Esophagus muscularis mucosa (tissue), 4 donors: ENCODE measurements at regions not wholly inside any gene's neighbourhood (a gene's known extent, or its start where the extent isn't known, plus 50 kb on each side); places are given as distances from the start of the nearest gene placed in this dataset.

Experiments
- DNase-seq: peaks from one replicate; pipeline ENCODE4 v3.0.0-alpha.2; 2017; ENCODE audit errors: extremely low spot score
- H3K27ac ChIP-seq, 4 donors: fragments of 200-600 bp; sonication (generic); replicated peaks in 1 of 4; 1 replicate in 3 of 4; 2 replicates in 1 of 4; pipeline ENCODE4 v1.5.1; 2016 to 2019; ENCODE audit warnings: mild to moderate bottlenecking in 1 of 4
- H3K27me3 ChIP-seq, 4 donors: fragments of 200-600 bp; sonication (generic); one replicate each; pipeline versions ENCODE4 v1.5.1 to v1.6.0; 2016 to 2019
- H3K36me3 ChIP-seq, 4 donors: fragments of 200-600 bp; sonication (generic); one replicate each; pipeline ENCODE4 v1.5.1; 2016 to 2019
- H3K4me1 ChIP-seq, 4 donors: fragments of 200-600 bp; sonication (generic); one replicate each; pipeline ENCODE4 v1.5.1; 2016 to 2019
- H3K4me3 ChIP-seq, 4 donors: fragments of 200-600 bp; sonication (generic); 1 replicate in 2 of 4; 2 replicates in 2 of 4; pipeline ENCODE4 v1.5.1; 2016 to 2019; ENCODE audit warnings: mild to moderate bottlenecking in 4 of 4, moderate library complexity in 1 of 4
- H3K9me3 ChIP-seq, 4 donors: fragments of 200-600 bp; sonication (generic); 1 replicate in 3 of 4; 2 replicates in 1 of 4; pipeline ENCODE4 v1.5.1; 2016 to 2019
- EP300 ChIP-seq: sonication (generic); formaldehyde crosslinking; IDR thresholded peaks from one replicate; pipeline ENCODE4 v1.6.1; 2017; ENCODE audit warnings: antibody characterized with exemption
- POLR2A ChIP-seq: fragments of 450-650 bp; IDR thresholded peaks from one replicate; pipeline ENCODE4 v1.6.1; 2017; ENCODE audit warnings: antibody characterized with exemption, moderate library complexity, mild to moderate bottlenecking, low read depth
- POLR2AphosphoS5 ChIP-seq, 2 donors: sonication (generic); formaldehyde crosslinking; IDR thresholded peaks; one replicate each; pipeline ENCODE4 v1.6.1; 2017; ENCODE audit warnings: antibody characterized with exemption in 2 of 2
- WGBS: methylation state at CpG from one replicate; pipeline ENCODE4 v1.1.5; 2018; 5-methylcytosine and 5-hydroxymethylcytosine counted together
- intact Hi-C: fragments of 100-400 bp; cut with DNase I; formaldehyde crosslinking; loops from one replicate; pipeline ENCODE4 v1.15.1; 2023
- TF ChIP-seq, protein P1 (sequence below), 3 experiments: fragments of 200-600 bp in 2 of 3; fragments of 450-650 bp in 1 of 3; sonication (generic) in 2 of 3; IDR thresholded peaks; one replicate each; pipeline ENCODE4 v1.5.1; 2017 to 2019; ENCODE audit warnings: antibody characterized with exemption in 3 of 3, mild to moderate bottlenecking in 2 of 3, moderate library complexity in 1 of 3

GRCh38 chr7:24024276-24025068 is 259.5 kb upstream of the NPY start:
- intact Hi-C loops = no loop called here
- no peaks in the 10 kb centered on the region for H3K4me1 ChIP-seq
- 52% methylated on average over 6 of the region's 6 CpGs for WGBS
- H3K4me3 ChIP-seq = no peak overlapping the region
- no peaks in the 10 kb centered on the region for H3K27me3 ChIP-seq
- no peak for DNase-seq
- TF ChIP-seq, protein P1, sequence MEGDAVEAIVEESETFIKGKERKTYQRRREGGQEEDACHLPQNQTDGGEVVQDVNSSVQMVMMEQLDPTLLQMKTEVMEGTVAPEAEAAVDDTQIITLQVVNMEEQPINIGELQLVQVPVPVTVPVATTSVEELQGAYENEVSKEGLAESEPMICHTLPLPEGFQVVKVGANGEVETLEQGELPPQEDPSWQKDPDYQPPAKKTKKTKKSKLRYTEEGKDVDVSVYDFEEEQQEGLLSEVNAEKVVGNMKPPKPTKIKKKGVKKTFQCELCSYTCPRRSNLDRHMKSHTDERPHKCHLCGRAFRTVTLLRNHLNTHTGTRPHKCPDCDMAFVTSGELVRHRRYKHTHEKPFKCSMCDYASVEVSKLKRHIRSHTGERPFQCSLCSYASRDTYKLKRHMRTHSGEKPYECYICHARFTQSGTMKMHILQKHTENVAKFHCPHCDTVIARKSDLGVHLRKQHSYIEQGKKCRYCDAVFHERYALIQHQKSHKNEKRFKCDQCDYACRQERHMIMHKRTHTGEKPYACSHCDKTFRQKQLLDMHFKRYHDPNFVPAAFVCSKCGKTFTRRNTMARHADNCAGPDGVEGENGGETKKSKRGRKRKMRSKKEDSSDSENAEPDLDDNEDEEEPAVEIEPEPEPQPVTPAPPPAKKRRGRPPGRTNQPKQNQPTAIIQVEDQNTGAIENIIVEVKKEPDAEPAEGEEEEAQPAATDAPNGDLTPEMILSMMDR (IDR thresholded peaks at IDR 0.05) = no peak
- TF ChIP-seq POLR2AphosphoS5 (IDR thresholded peaks at IDR 0.05) (no peak), EP300 (no peak), POLR2A (no peak)
- H3K27ac ChIP-seq = no peak overlapping the region
- H3K36me3 ChIP-seq = no peaks in the 10 kb centered on the region
- no peaks in the 10 kb centered on the region for H3K9me3 ChIP-seq

- 40% methylated on average over 2 of the region's 2 CpGs for WGBS
- intact Hi-C loops = no loop called here
- H3K4me3 ChIP-seq = no peak overlapping the region
- TF ChIP-seq, protein P1 (IDR thresholded peaks at IDR 0.05) = no peak
- TF ChIP-seq POLR2AphosphoS5 (IDR thresholded peaks at IDR 0.05) (no peak), POLR2A (no peak), EP300 (no peak)
- no peaks in the 10 kb centered on the region for H3K36me3 ChIP-seq
- H3K27ac ChIP-seq = no peak overlapping the region
- DNase-seq = no peak
- H3K27me3 ChIP-seq = no peaks in the 10 kb centered on the region
- H3K9me3 ChIP-seq = no peaks in the 10 kb centered on the region
- no peaks in the 10 kb centered on the region for H3K4me1 ChIP-seq
Measured at GRCh38 chr7:24025094-24025493, 258.9 kb upstream of the NPY start.

DNA sequence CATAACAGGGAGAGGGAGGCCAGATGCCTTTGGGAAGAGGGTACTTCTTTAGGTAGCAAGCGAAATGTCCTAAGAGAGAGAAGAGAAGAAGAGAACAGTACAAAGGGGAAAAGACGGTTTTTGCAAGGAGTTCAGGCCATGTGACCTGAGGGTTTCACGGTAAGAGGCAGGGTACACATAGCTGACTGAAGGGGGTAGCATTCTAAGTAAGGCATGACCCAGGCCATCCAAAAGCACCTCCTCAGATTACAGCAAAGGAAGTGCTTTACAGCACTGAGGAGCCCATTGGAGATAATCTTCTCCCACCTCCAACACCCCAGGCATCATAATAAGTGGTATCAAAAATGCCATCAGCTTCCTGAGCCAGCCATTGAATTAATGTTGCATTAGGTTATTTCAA is 258.2 kb upstream of the NPY start:
- Histone ChIP-seq H3K4me1 (no peaks in the 10 kb centered on the region), H3K4me3 (no peak overlapping the region), H3K36me3 (no peaks in the 10 kb centered on the region), H3K27me3 (no peaks in the 10 kb centered on the region), H3K9me3 (no peaks in the 10 kb centered on the region), H3K27ac (no peak overlapping the region)
- DNase-seq = no peak
- WGBS = 87% methylated on average over 3 of the region's 3 CpGs
- intact Hi-C loops = no loop called here
- TF ChIP-seq POLR2AphosphoS5 (IDR thresholded peaks at IDR 0.05) = no peak
- TF ChIP-seq EP300 = no peak
- TF ChIP-seq, protein P1 (IDR thresholded peaks at IDR 0.05) = no peak
- no peak for TF ChIP-seq POLR2A

DNA sequence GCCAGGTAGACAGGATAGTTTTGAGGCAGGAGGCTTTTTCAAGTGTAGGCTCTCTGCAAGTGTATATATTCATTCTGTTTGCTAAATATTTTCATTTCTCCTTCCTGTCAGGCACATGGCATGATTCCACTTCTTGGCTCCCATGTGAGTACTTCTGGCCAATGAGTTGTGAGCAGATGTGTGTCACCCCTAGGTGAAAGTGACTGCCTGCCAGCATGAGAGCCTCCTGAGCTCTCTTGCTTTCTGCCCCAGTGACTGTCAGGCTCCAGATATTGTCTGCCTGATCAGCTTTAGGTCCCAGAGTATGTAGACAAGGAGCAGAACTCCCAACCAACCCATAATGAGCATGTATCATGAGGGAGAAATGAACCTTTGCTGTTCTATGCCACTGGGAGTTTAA is 257.6 kb upstream of the NPY start:
- TF ChIP-seq, protein P1 (IDR thresholded peaks at IDR 0.05) = no peak
- no peak for TF ChIP-seq EP300
- no peak for TF ChIP-seq POLR2AphosphoS5 (IDR thresholded peaks at IDR 0.05)
- no peak for TF ChIP-seq POLR2A
- no peaks in the 10 kb centered on the region for H3K4me1 ChIP-seq

DNA sequence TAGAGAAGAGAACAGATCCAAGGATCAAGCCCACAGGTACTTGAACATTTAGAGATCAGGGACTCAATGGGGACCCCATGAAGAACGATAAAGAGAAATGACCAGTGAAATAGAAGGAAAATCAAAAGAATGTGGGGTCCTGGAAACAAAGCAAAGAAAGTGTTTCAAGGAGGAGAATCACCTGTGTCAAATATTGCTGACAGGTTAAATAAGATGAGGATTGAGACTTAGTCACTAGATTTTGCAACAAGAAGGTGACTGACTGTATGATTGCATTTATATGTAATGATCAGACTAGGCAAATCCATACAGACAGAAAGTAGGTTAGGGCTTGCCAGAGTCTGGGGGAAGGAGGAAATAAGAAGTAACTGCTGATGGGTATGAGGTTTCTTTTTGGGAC is 254.9 kb upstream of the NPY start:
- DNase-seq = no peak
- Histone ChIP-seq H3K36me3 (no peaks in the 10 kb centered on the region), H3K9me3 (no peaks in the 10 kb centered on the region), H3K4me1 (no peaks in the 10 kb centered on the region), H3K27me3 (no peaks in the 10 kb centered on the region), H3K27ac (no peak overlapping the region), H3K4me3 (no peak overlapping the region)
- 95% methylated on average over 1 of the region's 1 CpG for WGBS
- TF ChIP-seq POLR2AphosphoS5 (IDR thresholded peaks at IDR 0.05) (no peak), EP300 (no peak), POLR2A (no peak)
- TF ChIP-seq, protein P1 (IDR thresholded peaks at IDR 0.05) = no peak
- intact Hi-C loops = no loop called here

More for the DNA sequence above, 257.6 kb upstream of the NPY start:
- DNase-seq = no peak
- no peaks in the 10 kb centered on the region for H3K9me3 ChIP-seq
- H3K4me3 ChIP-seq = no peak overlapping the region
- H3K27me3 ChIP-seq = no peaks in the 10 kb centered on the region
- intact Hi-C loops = no loop called here
- H3K36me3 ChIP-seq = no peaks in the 10 kb centered on the region
- H3K27ac ChIP-seq = no peak overlapping the region
